CD4-positive, alpha-beta T cell (primary cell): ENCODE measurements at regions not wholly inside any gene's neighbourhood (a gene's known extent, or its start where the extent isn't known, plus 50 kb on each side); places are given as distances from the start of the nearest gene placed in this dataset.

Experiments used
- ATAC-seq: fragments of 200-7000 bp; cut with Tn5 transposase; one replicate; pipeline ENCODE4 v1.10.0; 2022; ENCODE audit warnings: mild to moderate bottlenecking; ENCODE audit not compliant: poor library complexity
- CTCF ChIA-PET: fragments of 350-600 bp; sonication (Branson Sonifier 250); formaldehyde crosslinking; loops from one replicate; lab custom pipeline; 2021; ENCODE audit warnings: antibody characterized with exemption, inconsistent platforms; lab: Charles Lee
- POLR2A ChIA-PET: fragments of 350-600 bp; sonication (Branson Sonifier 250); formaldehyde crosslinking; loops from one replicate; lab custom pipeline; 2021; ENCODE audit warnings: antibody characterized with exemption, inconsistent platforms; lab: Charles Lee
- DNase-seq, 14 experiments: peaks; one replicate each; pipeline ENCODE4 v3.0.0-alpha.2; 2013 to 2020; ENCODE audit warnings: mixed read lengths in 2 of 14
- H3K27ac ChIP-seq, 2 donors: one replicate each; pipeline versions ENCODE4 v1.5.1 to v1.7.0; 2013; ENCODE audit warnings: low read length in 2 of 2, low read depth in 1 of 2, mild to moderate bottlenecking in 1 of 2
- H3K27me3 ChIP-seq, 2 experiments: 1 replicate in 1 of 2; 2 replicates in 1 of 2; pipeline versions ENCODE4 v1.6.1 to v1.7.0; 2013; ENCODE audit warnings: low read length in 2 of 2, control low read depth in 1 of 2, mild to moderate bottlenecking in 1 of 2, moderate library complexity in 1 of 2; ENCODE audit not compliant: insufficient read depth in 2 of 2, control insufficient read depth in 1 of 2
- H3K36me3 ChIP-seq: one replicate; pipeline ENCODE4 v1.6.1; 2013; ENCODE audit warnings: low read length, control low read depth; ENCODE audit not compliant: insufficient read depth
- H3K4me1 ChIP-seq: one replicate; pipeline ENCODE4 v1.6.1; 2013; ENCODE audit warnings: low read length, control low read depth; ENCODE audit not compliant: insufficient read depth
- H3K4me3 ChIP-seq: one replicate; pipeline ENCODE4 v1.5.1; 2013; ENCODE audit warnings: mild to moderate bottlenecking, low read length, moderate library complexity
- H3K9me3 ChIP-seq, 2 experiments: 1 replicate in 1 of 2; 2 replicates in 1 of 2; pipeline versions ENCODE4 v1.6.1 to v1.7.0; 2013; ENCODE audit warnings: low read length in 2 of 2, mild to moderate bottlenecking in 2 of 2, control low read depth in 1 of 2, moderate library complexity in 1 of 2; ENCODE audit not compliant: control insufficient read depth in 1 of 2, insufficient read depth in 1 of 2
- H3K27ac Mint-ChIP-seq: one replicate; pipeline ENCODE4 v1.8.0; 2020; ENCODE audit warnings: mixed read lengths
- H3K27me3 Mint-ChIP-seq: one replicate; pipeline ENCODE4 v1.8.0; 2021; ENCODE audit warnings: mixed read lengths
- H3K36me3 Mint-ChIP-seq: one replicate; pipeline ENCODE4 v1.8.0; 2021; ENCODE audit warnings: low read depth, mixed read lengths
- H3K4me1 Mint-ChIP-seq: one replicate; pipeline ENCODE4 v1.8.0; 2021; ENCODE audit warnings: low read depth, mixed read lengths
- H3K4me3 Mint-ChIP-seq: one replicate; pipeline ENCODE4 v1.8.0; 2020; ENCODE audit warnings: mild to moderate bottlenecking, mixed read lengths
- H3K9me3 Mint-ChIP-seq: one replicate; pipeline ENCODE4 v1.8.0; 2020; ENCODE audit warnings: mixed read lengths
- intact Hi-C, 2 experiments: fragments of 100-400 bp; cut with DNase I in 1 of 2; cut with micrococcal nuclease in 1 of 2; formaldehyde crosslinking; loops; one replicate each; pipeline versions ENCODE4 v1.15.1 to v1.9.0; 2023 to 2025; cut with DNase I, micrococcal nuclease
- TF ChIP-seq, protein P1 (sequence below): fragments of 200-600 bp; IDR thresholded peaks from one replicate; pipeline ENCODE4 v1.8.0; 2022; ENCODE audit warnings: antibody characterized with exemption, mild to moderate bottlenecking

DNA sequence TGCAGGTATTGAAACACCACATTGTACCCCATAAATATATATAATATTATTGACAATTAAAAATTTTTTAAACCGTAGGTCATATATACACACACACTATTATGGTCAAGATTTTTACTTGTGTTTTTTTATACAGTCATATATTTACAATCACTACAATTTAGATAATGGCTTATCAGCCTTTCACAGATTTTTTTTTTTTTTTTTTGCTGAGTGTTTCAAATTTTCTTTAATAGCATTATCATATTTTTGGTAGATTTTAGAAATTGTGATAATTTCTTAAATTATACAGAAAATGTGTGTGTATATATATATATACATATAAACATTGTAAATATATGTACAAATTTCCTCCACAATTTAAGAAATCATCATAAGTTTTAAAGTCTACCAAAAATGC, 68.6 kb upstream of the RGS2 start:
- Mint-ChIP-seq H3K4me3 (no peak overlapping the region), H3K9me3 (no peaks in the 10 kb centered on the region), H3K36me3 (no peaks in the 10 kb centered on the region), H3K27me3 (no peaks in the 10 kb centered on the region), H3K27ac (no peak overlapping the region), H3K4me1 (no peaks in the 10 kb centered on the region)
- intact Hi-C loops: no loop called here
- DNase-seq: no peak
- CTCF ChIA-PET: no interaction called here
- no peak for ATAC-seq
- Histone ChIP-seq H3K9me3 (no peaks in the 10 kb centered on the region), H3K27ac (no peak overlapping the region), H3K36me3 (no peaks in the 10 kb centered on the region), H3K27me3 (no peaks in the 10 kb centered on the region), H3K4me1 (no peaks in the 10 kb centered on the region), H3K4me3 (no peak overlapping the region)
- TF ChIP-seq, protein P1, sequence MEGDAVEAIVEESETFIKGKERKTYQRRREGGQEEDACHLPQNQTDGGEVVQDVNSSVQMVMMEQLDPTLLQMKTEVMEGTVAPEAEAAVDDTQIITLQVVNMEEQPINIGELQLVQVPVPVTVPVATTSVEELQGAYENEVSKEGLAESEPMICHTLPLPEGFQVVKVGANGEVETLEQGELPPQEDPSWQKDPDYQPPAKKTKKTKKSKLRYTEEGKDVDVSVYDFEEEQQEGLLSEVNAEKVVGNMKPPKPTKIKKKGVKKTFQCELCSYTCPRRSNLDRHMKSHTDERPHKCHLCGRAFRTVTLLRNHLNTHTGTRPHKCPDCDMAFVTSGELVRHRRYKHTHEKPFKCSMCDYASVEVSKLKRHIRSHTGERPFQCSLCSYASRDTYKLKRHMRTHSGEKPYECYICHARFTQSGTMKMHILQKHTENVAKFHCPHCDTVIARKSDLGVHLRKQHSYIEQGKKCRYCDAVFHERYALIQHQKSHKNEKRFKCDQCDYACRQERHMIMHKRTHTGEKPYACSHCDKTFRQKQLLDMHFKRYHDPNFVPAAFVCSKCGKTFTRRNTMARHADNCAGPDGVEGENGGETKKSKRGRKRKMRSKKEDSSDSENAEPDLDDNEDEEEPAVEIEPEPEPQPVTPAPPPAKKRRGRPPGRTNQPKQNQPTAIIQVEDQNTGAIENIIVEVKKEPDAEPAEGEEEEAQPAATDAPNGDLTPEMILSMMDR: no peak
- POLR2A ChIA-PET: no interaction called here

DNA sequence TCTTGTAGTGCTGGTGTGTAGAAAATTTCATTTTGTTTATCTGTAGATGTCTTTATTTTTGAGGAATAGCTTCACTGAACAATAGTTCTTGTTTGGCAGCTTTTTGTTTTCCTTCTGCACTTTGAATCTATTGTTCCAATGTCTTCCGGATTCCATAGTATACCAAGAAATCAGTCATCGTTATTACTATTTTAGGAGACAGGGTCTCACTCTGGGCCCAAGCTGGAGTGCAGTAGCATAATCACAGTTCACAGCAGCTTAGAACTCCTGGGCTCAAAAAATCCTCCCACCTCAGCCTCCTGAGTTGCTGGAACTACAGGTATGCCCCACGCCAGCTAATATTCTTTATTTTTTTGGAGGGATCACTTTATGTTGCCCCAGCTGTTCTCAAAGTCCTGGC, 67.7 kb upstream of the RGS2 start:
- H3K4me3 ChIP-seq: no peak overlapping the region
- H3K36me3 ChIP-seq: no peaks in the 10 kb centered on the region
- DNase-seq (no peak), ATAC-seq (no peak)
- H3K4me1 Mint-ChIP-seq: no peaks in the 10 kb centered on the region
- no peak overlapping the region for H3K4me3 Mint-ChIP-seq
- H3K4me1 ChIP-seq: no peaks in the 10 kb centered on the region
- no peaks in the 10 kb centered on the region for H3K9me3 ChIP-seq
- H3K9me3 Mint-ChIP-seq: no peaks in the 10 kb centered on the region
- CTCF ChIA-PET: interaction anchor here (0.8 kb wide), 1 partner anchor 20 kb away, joined by 5 read pairs; no protein-coding TSS in a partner anchor
- POLR2A ChIA-PET: no interaction called here
- H3K27ac Mint-ChIP-seq: no peak overlapping the region
- H3K27me3 Mint-ChIP-seq: no peaks in the 10 kb centered on the region
- H3K27ac ChIP-seq: no peak overlapping the region
- no peaks in the 10 kb centered on the region for H3K27me3 ChIP-seq
- TF ChIP-seq, protein P1: no peak
- H3K36me3 Mint-ChIP-seq: no peaks in the 10 kb centered on the region
- intact Hi-C loops: no loop called here

DNA sequence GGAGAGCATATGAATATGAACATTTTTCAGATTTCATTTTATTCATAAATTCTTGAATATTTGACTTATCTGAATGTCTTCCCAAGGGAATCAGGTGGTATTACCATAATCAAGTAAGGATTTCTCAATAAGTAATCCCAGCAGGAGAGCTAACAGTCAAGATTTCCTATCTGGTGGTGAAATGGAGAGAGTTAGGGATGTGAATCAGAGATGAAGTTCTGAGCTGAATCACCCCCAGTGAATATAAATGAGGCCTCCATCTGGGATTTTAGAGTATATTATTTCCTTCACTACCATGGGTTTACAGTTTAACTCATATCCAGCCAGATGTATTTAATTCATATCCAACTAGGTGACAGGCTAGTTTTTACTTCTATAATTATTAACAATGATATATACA, 61.5 kb upstream of the RGS2 start:
- POLR2A ChIA-PET: no interaction called here
- no peak for DNase-seq
- Histone ChIP-seq H3K4me1 (no peaks in the 10 kb centered on the region), H3K27me3 (peaks cover 0 to 2% of the 10 kb centered on the region in 2 experiments), H3K36me3 (no peaks in the 10 kb centered on the region), H3K9me3 (peaks cover 0 to 5% of the 10 kb centered on the region in 2 experiments), H3K4me3 (no peak overlapping the region), H3K27ac (no peak overlapping the region)
- Mint-ChIP-seq H3K9me3 (no peaks in the 10 kb centered on the region), H3K27me3 (no peaks in the 10 kb centered on the region), H3K36me3 (no peaks in the 10 kb centered on the region), H3K4me3 (no peak overlapping the region), H3K4me1 (no peaks in the 10 kb centered on the region), H3K27ac (no peak overlapping the region)
- TF ChIP-seq, protein P1: no peak
- CTCF ChIA-PET: interaction anchor here (1.2 kb wide), 1 partner anchor 15 kb away, joined by 3 read pairs; no protein-coding TSS in a partner anchor
- ATAC-seq: no peak
- intact Hi-C loops: no loop called here
